DOHH2 (cell line): ENCODE measurements at regions not wholly inside any gene's neighbourhood (a gene's known extent, or its start where the extent isn't known, plus 50 kb on each side); places are given as distances from the start of the nearest gene placed in this dataset.

Source experiments
- H3F3A ChIP-seq: fragments of 200-600 bp; sonication (generic), shearing (Covaris generic); 2 replicates; pipeline ENCODE4 v1.6.0; 2016; ENCODE audit warnings: antibody characterized with exemption, mild to moderate bottlenecking; ENCODE audit not compliant: control insufficient read depth, insufficient read depth
- H3K27ac ChIP-seq: fragments of 200-600 bp; sonication (generic); 2 replicates; pipeline ENCODE4 v1.5.1; 2014; ENCODE audit warnings: low read depth, mild to moderate bottlenecking, low read length, moderate library complexity
- H3K27me3 ChIP-seq: fragments of 200-600 bp; sonication (generic); 2 replicates; pipeline ENCODE4 v1.6.1; 2014; ENCODE audit warnings: mild to moderate bottlenecking, low read length, mixed read lengths; ENCODE audit not compliant: control insufficient read depth
- H3K36me3 ChIP-seq: fragments of 200-600 bp; sonication (generic); 2 replicates; pipeline ENCODE4 v1.6.1; 2014; ENCODE audit warnings: mild to moderate bottlenecking, low read length, moderate library complexity, mixed read lengths; ENCODE audit not compliant: control insufficient read depth
- H3K4me1 ChIP-seq: fragments of 200-600 bp; sonication (generic); 2 replicates; pipeline ENCODE4 v1.6.1; 2014; ENCODE audit warnings: mild to moderate bottlenecking, low read length, mixed read lengths; ENCODE audit not compliant: control insufficient read depth
- H3K4me2 ChIP-seq: fragments of 200-600 bp; sonication (generic); 2 replicates; pipeline ENCODE4 v1.6.0; 2014; ENCODE audit warnings: mild to moderate bottlenecking, low read length, moderate library complexity
- H3K4me3 ChIP-seq: fragments of 200-600 bp; sonication (generic); 2 replicates; pipeline ENCODE4 v1.5.1; 2014; ENCODE audit warnings: mild to moderate bottlenecking, low read length, mixed read lengths
- H3K79me2 ChIP-seq: fragments of 200-600 bp; sonication (generic); 2 replicates; pipeline ENCODE4 v1.6.1; 2014; ENCODE audit warnings: mild to moderate bottlenecking, low read length, mixed read lengths; ENCODE audit not compliant: control insufficient read depth
- H3K9me2 ChIP-seq: fragments of 200-600 bp; sonication (generic); replicated peaks from 2 replicates; pipeline ENCODE4 v1.6.1; 2014; ENCODE audit warnings: mild to moderate bottlenecking, low read length, mixed read lengths; ENCODE audit not compliant: control insufficient read depth
- H3K9me3 ChIP-seq: fragments of 200-600 bp; sonication (generic); 2 replicates; pipeline ENCODE4 v1.6.1; 2014; ENCODE audit warnings: antibody characterized with exemption, low read length, mixed read lengths; ENCODE audit not compliant: control insufficient read depth, insufficient read depth
- H4K20me1 ChIP-seq: fragments of 200-600 bp; sonication (generic); 2 replicates; pipeline ENCODE4 v1.6.0; 2014; ENCODE audit warnings: low read depth, mild to moderate bottlenecking, antibody characterized with exemption, low read length, moderate library complexity; ENCODE audit not compliant: control insufficient read depth, insufficient read depth
- CTCF ChIP-seq: fragments of 200-600 bp; sonication (generic); IDR thresholded peaks from one replicate; pipeline ENCODE4 v1.5.1; 2014; ENCODE audit warnings: antibody characterized with exemption, mild to moderate bottlenecking, low read depth, low read length; ENCODE audit not compliant: poor library complexity, severe bottlenecking
- EZH2phosphoT487 ChIP-seq: fragments of 200-600 bp; sonication (generic); IDR thresholded peaks from 2 replicates; pipeline ENCODE4 v1.6.1; 2017; ENCODE audit warnings: borderline replicate concordance, mild to moderate bottlenecking, antibody characterized with exemption, low read length, moderate library complexity, mixed read lengths

GRCh38 chr5:61280761-61281427 lies 51.2 kb upstream of the ZSWIM6 start:
- Histone ChIP-seq H3K4me3 (no peak overlapping the region), H3K4me1 (peaks cover 8% of the 10 kb centered on the region), H3K36me3 (no peaks in the 10 kb centered on the region), H3K27ac (no peak overlapping the region), H3K27me3 (no peaks in the 10 kb centered on the region; the same call in 1 of the 2 replicates), H3K9me3 (no peaks in the 10 kb centered on the region), H3K79me2 (no peaks in the 10 kb centered on the region), H4K20me1 (no peaks in the 10 kb centered on the region), H3F3A (0 out of 2 replicates have a peak, but pooled peaks cover 2% of the 10 kb centered on the region), H3K4me2 (0 out of 2 replicates have a peak overlapping the region, but pooled peaks have one; percentile 6), H3K9me2 (no peaks in the 10 kb centered on the region)
- TF ChIP-seq CTCF (no peak), EZH2phosphoT487 (no peak)

- no peak overlapping the region for H3K4me2 ChIP-seq
- no peak for TF ChIP-seq CTCF
- no peak for TF ChIP-seq EZH2phosphoT487
- H3K36me3 ChIP-seq: no peaks in the 10 kb centered on the region
- no peaks in the 10 kb centered on the region for H3K9me2 ChIP-seq
- H3K79me2 ChIP-seq: no peaks in the 10 kb centered on the region
- H3K4me1 ChIP-seq: peaks cover 8% of the 10 kb centered on the region
- H3F3A ChIP-seq: 0 out of 2 replicates have a peak, but pooled peaks cover 2% of the 10 kb centered on the region
- H3K9me3 ChIP-seq: no peaks in the 10 kb centered on the region
- H4K20me1 ChIP-seq: no peaks in the 10 kb centered on the region
- no peak overlapping the region for H3K4me3 ChIP-seq
- no peaks in the 10 kb centered on the region for H3K27me3 ChIP-seq
- no peak overlapping the region for H3K27ac ChIP-seq
Measured at GRCh38 chr5:61281686-61282085, 50.4 kb upstream of the ZSWIM6 start.
